ENCODE measurements at regions not wholly inside any gene's neighbourhood (a gene's known extent, or its start where the extent isn't known, plus 50 kb on each side); places are given as distances from the start of the nearest gene placed in this dataset.

DNA sequence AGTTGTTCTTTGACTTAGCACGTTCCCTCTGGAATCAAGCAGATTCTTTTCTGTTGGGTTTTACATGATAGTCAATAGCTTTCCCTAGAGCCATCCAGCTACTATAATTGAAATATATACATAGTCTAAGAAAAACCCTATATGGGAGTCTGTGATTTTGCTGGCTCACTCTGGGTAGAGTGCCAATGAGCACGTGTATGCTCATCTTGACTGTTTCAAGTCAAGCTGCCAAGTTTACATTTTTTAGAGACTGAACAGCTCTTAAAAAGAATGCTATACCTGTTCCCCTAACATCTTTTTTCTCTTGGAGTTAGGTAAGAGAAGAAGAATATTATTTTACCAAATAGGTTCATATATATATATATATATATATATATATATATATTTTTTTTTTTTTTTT is 182.8 kb upstream of the NRIP1 start:
- no peak overlapping the region for H3K9ac ChIP-seq (ENCODE audit: low read depth, low read length)
- H3K4me1 ChIP-seq (ENCODE audit: insufficient read depth, low read length): no peaks in the 10 kb centered on the region
- no peak overlapping the region for H3K27ac ChIP-seq (ENCODE audit: low read length)
- H3K9me3 ChIP-seq (ENCODE audit: insufficient read depth, low read length, severe bottlenecking): no peaks in the 10 kb centered on the region
- H3K4me3 ChIP-seq (ENCODE audit: low read depth in 1 of 2, low read length in 2 of 2): no peak overlapping the region
- DNase-seq (no peak), ATAC-seq (ENCODE audit: insufficient read depth, low read depth) (no peak)
- H3K27me3 ChIP-seq (ENCODE audit: insufficient read depth, low read length, poor library complexity): no peaks in the 10 kb centered on the region
- no peaks in the 10 kb centered on the region for H4K20me1 ChIP-seq (ENCODE audit: insufficient read depth, low read length)
- TF ChIP-seq, protein P1, sequence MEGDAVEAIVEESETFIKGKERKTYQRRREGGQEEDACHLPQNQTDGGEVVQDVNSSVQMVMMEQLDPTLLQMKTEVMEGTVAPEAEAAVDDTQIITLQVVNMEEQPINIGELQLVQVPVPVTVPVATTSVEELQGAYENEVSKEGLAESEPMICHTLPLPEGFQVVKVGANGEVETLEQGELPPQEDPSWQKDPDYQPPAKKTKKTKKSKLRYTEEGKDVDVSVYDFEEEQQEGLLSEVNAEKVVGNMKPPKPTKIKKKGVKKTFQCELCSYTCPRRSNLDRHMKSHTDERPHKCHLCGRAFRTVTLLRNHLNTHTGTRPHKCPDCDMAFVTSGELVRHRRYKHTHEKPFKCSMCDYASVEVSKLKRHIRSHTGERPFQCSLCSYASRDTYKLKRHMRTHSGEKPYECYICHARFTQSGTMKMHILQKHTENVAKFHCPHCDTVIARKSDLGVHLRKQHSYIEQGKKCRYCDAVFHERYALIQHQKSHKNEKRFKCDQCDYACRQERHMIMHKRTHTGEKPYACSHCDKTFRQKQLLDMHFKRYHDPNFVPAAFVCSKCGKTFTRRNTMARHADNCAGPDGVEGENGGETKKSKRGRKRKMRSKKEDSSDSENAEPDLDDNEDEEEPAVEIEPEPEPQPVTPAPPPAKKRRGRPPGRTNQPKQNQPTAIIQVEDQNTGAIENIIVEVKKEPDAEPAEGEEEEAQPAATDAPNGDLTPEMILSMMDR (IDR thresholded peaks at IDR 0.05; ENCODE audit: borderline replicate concordance, extremely low read depth, low read length, poor library complexity, severe bottlenecking): no peak
- no peak for TF ChIP-seq EZH2 (IDR thresholded peaks at IDR 0.05; ENCODE audit: borderline replicate concordance, low read depth, low read length, severe bottlenecking)
- H2AFZ ChIP-seq (ENCODE audit: low read depth, low read length): no peak overlapping the region
- H3K4me2 ChIP-seq (ENCODE audit: insufficient read depth, low read length): no peak overlapping the region
- H3K36me3 ChIP-seq (ENCODE audit: insufficient read depth, low read length): no peaks in the 10 kb centered on the region
- no peaks in the 10 kb centered on the region for H3K79me2 ChIP-seq (ENCODE audit: insufficient read depth, low read length)

DNA sequence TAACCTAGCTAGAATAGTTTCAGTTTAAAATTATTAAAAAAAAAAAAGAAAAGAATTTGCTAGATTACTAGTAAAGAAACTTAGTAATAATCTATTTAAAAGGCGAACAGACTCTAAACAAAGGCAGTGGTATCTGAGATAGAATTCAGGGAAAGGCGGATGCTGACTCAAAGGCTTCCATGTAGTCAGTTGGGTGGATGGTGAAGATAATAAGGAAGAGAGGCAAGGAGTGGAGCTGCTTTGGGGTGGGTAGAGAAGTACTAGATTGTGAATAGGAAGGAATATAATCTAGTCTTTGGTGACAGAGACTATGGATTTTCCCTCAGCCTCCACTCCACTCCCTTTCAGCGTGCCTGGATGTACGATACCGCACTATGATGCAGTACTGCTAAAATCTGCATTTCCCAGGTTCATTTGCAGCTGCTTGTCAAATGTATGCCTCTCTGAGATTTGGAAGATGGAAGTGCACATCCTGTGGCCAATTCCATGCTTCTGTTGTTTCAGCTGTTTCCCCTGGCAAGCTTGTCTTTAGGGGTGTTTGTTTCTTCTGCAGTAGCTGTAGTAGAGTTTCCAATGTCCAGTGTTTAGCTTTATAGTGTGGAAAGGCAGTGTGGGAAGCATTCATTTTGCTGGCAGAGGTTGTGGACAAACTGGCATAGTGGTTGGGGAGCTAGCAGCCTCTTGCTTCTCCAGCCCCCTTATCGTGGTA is 184.6 kb upstream of the NRIP1 start:
- ATAC-seq (ENCODE audit: insufficient read depth, low read depth) (no peak), DNase-seq (no peak)
- Histone ChIP-seq H3K27ac (ENCODE audit: low read length) (no peak overlapping the region), H3K4me1 (ENCODE audit: insufficient read depth, low read length) (no peaks in the 10 kb centered on the region), H3K79me2 (ENCODE audit: insufficient read depth, low read length) (no peaks in the 10 kb centered on the region), H3K4me3 (ENCODE audit: low read depth in 1 of 2, low read length in 2 of 2) (no peak overlapping the region), H3K36me3 (ENCODE audit: insufficient read depth, low read length) (no peaks in the 10 kb centered on the region), H4K20me1 (ENCODE audit: insufficient read depth, low read length) (no peaks in the 10 kb centered on the region), H2AFZ (ENCODE audit: low read depth, low read length) (no peak overlapping the region), H3K4me2 (ENCODE audit: insufficient read depth, low read length) (no peak overlapping the region), H3K9ac (ENCODE audit: low read depth, low read length) (no peak overlapping the region), H3K9me3 (ENCODE audit: insufficient read depth, low read length, severe bottlenecking) (no peaks in the 10 kb centered on the region), H3K27me3 (ENCODE audit: insufficient read depth, low read length, poor library complexity) (no peaks in the 10 kb centered on the region)
- TF ChIP-seq, protein P1 (IDR thresholded peaks at IDR 0.05; ENCODE audit: borderline replicate concordance, extremely low read depth, low read length, poor library complexity, severe bottlenecking): no peak
- TF ChIP-seq EZH2 (IDR thresholded peaks at IDR 0.05; ENCODE audit: borderline replicate concordance, low read depth, low read length, severe bottlenecking): no peak

DNA sequence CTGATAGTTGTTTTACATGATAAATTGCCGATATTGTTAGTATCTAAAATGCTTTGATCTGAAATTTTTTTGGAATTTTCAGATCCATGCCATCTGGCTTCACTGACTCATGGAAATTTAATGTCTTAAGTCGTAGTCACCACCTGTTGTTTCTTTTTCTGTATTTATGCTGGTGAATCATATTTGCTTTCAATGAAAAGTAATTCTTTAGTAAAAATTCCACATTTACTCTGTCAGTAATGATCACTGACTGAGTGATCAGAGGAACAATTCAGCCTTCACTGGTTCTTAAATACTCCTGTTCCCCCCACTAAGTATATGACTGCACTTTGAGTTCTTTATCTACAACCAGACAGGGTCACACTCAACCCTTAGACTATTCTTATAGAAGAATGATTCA is 185.6 kb upstream of the NRIP1 start:
- Histone ChIP-seq H3K4me2 (ENCODE audit: insufficient read depth, low read length) (no peak overlapping the region), H3K27ac (ENCODE audit: low read length) (no peak overlapping the region), H3K4me1 (ENCODE audit: insufficient read depth, low read length) (no peaks in the 10 kb centered on the region), H2AFZ (ENCODE audit: low read depth, low read length) (no peak overlapping the region), H3K9ac (ENCODE audit: low read depth, low read length) (no peak overlapping the region), H3K27me3 (ENCODE audit: insufficient read depth, low read length, poor library complexity) (no peaks in the 10 kb centered on the region), H3K36me3 (ENCODE audit: insufficient read depth, low read length) (no peaks in the 10 kb centered on the region), H3K79me2 (ENCODE audit: insufficient read depth, low read length) (no peaks in the 10 kb centered on the region), H3K9me3 (ENCODE audit: insufficient read depth, low read length, severe bottlenecking) (no peaks in the 10 kb centered on the region), H4K20me1 (ENCODE audit: insufficient read depth, low read length) (no peaks in the 10 kb centered on the region), H3K4me3 (ENCODE audit: low read depth in 1 of 2, low read length in 2 of 2) (no peak overlapping the region)
- TF ChIP-seq EZH2 (IDR thresholded peaks at IDR 0.05; ENCODE audit: borderline replicate concordance, low read depth, low read length, severe bottlenecking): no peak
- TF ChIP-seq, protein P1 (IDR thresholded peaks at IDR 0.05; ENCODE audit: borderline replicate concordance, extremely low read depth, low read length, poor library complexity, severe bottlenecking): no peak
- ATAC-seq (ENCODE audit: insufficient read depth, low read depth): no peak
- no peak for DNase-seq

Measured in DND-41 (cell line).